HG03045 (cell line): ENCODE measurements at regions not wholly inside any gene's neighbourhood (a gene's known extent, or its start where the extent isn't known, plus 50 kb on each side); places are given as distances from the start of the nearest gene placed in this dataset.
"Not testable (repeated sequence)": the region's sequence is repeated elsewhere in the genome, so short reads cannot be mapped to it uniquely, and the experiment has no call there.

Source experiments
- ATAC-seq: cut with Tn5 transposase; IDR thresholded peaks from one replicate; pipeline ENCODE4 v1.9.1; 2021; ENCODE audit warnings: mild to moderate bottlenecking, moderate library complexity; ENCODE audit not compliant: unreplicated experiment

DNA sequence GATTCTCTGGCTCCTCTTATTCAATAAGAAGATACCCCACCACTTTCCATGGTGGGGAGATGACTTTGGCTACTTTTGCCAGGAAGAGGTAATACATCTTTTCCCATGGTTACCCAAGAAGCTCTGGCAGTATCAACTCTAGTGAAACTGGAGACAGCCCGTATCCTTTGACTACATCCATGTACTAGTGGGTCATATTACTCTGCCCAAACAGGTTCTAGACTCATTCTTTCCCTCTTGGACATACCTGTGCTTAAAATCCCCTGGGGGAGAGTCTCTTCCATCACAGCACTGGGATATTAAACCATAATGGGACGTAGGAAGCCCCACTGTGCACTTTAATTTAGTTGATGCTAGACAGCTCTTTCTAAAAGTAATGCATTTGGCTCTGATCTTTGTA lies 144.7 kb upstream of the KLF12 start:
- no peak for ATAC-seq

DNA sequence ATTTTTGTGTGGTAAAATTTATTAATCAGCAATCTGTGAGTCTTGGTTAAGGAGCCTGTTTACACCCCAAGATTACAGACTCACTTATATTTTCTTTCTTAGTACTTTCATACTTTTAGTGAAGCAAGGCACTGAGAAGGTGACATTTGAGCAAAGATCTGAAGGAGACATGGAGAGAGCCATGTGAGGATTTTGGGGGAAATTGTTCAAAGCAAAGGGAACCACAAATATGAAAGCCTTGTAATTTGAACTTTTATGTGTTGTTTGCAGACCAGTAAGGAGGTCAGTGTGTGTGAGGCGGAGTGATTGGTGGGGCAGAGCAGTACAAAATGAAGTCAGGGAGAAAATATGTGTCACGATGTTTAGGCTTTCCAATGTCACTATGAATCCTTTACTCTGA lies 140.7 kb upstream of the KLF12 start:
- no peak for ATAC-seq

DNA sequence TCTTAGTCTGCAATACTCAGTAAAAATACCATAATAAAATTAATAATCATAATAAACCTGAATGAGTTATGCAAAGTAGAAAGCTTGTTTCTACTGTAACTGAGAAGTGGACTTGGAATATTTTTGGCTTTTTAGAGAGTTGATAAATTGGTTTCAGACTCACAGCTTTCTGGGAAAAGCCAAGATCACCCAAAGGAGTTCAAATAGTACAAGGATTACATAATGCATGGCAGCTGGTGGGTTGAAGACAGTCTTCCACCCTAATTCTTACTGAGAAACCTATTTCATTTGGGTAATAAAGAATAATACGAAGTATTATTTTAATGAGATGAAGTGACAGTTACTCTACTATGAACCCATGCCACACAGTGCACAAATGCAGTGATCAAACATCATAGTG lies 139.4 kb upstream of the KLF12 start:
- no peak for ATAC-seq

DNA sequence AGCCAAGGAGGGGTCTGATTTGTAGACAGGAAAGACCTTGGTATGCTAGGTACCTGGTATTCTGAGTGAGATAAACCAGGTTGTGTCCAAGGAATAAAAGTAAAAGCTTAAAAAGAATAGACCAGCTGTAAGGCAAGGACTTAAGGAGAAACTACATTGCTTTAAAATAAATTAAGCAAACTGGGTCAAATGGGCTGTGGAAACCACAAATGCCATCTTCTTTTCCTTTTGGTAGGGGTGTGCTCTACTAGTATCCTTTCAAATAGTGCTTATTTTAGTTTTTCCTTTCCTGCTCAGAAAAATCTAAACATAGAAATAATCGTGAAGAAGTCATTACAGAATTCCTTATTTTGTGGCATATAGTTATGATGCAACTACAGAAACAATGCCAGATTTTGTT lies 138.6 kb upstream of the KLF12 start:
- ATAC-seq, result no peak

DNA sequence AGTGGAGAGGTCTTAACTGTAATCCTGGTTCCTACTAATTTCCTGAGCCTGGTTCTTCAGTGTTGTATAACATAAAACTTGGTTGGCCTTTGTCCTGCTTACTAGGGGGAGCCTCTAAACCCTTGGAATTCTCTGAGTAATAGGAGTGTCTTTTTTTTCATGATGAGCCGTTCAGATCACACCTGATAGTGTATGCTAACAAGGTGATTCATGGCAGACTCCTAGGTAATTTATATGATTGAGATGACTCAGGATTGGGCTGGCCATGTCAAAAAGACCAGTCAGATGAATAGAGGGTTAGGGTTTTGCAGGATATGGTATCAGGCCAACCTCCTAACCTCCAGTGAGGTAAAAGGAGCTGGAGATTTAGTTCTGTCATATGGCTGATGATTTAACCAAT lies 135.8 kb upstream of the KLF12 start:
- no peak for ATAC-seq

DNA sequence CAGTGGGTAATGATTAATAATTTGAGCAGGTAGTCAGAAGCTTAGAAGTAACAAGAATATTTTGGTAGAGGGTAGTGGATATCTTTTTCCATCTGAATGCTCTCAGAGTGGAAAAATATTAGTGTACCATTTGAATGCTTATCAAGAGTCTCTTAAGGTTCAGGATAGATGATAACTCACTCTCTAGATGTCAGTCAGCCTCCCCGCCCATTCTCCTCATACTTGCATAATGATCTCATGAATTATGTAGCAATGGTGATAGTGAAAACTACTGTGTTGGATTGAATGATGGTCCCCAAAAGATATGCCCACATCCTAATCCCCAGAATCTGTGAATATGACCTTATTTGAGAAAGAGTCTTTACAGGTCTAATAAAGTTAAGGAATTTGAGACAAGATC lies 132.7 kb upstream of the KLF12 start:
- ATAC-seq, result no peak

DNA sequence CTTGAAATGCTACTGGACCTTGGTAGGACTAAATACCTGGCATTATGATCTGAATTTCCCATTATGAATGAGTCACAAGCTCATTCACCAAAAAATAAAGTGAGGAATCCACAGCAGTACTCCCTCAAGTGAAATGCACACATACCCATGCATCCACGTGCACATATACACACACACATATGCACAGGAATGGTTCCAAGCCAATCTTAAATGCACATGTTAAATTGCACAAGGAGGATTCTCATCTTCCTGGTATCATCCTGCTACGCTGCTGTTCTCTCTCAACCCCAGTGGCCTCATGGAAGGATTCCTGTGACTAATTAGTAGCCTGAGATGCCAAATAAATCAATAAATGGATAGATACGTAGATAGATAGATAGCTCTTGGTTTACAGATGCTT lies 132.1 kb upstream of the KLF12 start:
- no peak for ATAC-seq

DNA sequence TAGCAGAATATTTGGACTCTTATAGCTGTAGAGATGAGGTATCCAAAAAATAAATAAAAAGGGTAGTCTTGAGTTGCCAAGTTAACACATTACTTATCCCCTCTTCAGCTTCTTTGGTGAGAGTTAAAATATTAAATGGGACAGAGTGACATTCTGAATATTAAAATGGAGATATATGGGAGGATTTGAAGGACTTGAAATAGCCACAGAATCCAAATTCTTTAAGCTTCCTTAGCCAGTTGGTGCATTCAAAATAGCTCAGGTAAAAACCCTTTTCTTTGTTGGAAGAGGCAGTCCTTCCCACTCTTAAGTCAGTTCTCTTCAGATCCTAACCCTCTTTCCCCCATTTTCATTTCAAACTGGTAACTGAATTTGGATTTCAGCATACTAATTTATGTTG lies 130.1 kb upstream of the KLF12 start:
- no peak for ATAC-seq

DNA sequence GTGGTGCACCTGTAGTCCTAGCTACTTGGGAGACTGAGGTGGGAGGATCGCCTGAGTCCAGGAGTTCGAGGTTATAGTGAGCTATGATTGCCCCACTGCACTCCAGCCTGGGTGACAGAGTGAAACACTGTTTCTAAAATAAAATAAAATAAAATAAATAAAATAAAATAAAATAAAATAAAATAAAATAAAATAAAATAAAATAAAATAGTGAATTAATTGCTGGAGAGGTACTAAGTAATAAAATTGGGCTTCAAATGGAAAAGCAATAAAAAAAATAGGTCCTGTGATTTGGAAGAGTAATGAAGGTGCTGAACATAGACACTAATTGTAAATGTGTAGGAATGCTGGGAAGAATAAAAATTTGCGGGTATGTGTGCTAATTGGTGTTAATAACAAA lies 126.2 kb upstream of the KLF12 start:
- not testable (repeated sequence) for ATAC-seq

DNA sequence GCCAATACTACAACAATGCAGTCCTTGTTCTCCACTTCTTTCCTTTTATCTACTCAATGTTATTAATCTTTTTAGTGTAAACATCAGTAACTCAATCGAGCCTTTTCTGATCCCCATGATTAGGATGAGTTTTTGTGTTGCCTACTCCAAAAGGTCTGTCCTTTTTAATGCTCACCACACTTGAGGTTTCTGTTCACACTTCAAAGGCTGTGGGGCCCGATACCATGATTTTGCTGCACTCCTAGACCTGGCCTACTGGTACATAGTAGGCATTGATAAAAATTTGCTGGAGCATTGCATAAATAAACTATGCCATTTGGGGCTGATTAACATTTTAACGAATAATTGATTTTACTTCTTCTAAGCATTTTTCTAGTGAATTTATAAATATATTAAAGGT lies 125.4 kb upstream of the KLF12 start:
- no peak for ATAC-seq

DNA sequence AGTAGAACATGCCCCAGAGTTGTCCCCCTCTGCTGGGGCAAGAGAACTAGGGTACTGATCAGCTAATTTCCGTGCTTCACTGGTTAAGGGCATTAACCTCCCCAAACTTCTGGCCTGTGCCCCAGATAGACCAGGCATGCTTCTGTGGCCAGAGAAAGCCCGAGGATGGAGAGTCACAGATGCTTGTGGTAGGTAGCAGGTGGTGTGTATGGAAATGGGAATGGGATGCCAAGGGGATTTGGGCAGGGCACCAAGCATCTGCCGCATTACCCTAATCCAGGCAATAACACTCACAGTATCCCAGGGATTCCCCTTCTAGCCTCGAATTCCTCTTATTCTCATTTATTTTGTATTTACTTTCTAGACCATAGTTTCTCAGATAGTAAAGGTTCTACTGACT lies 124.8 kb upstream of the KLF12 start:
- ATAC-seq, result no peak

DNA sequence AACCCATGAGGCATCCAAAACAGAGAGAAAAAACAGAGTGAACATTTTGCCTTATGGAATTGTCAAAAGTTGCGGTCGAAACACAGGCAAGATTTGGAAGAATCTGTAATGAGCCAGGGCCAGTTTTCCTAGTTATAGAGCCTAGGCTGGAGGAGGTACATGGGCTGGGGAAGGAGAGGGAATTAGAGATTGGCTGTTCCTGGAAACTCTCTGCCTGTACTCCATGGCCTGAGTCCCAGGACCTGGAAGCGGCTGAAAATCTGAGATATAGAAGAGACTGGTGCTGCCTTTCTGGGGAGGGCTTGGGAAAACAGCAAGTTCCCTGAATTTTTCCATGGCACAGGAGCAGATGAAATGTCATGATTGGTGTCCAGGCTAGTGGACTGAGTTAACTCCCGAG lies 122.8 kb upstream of the KLF12 start:
- ATAC-seq, result no peak

DNA sequence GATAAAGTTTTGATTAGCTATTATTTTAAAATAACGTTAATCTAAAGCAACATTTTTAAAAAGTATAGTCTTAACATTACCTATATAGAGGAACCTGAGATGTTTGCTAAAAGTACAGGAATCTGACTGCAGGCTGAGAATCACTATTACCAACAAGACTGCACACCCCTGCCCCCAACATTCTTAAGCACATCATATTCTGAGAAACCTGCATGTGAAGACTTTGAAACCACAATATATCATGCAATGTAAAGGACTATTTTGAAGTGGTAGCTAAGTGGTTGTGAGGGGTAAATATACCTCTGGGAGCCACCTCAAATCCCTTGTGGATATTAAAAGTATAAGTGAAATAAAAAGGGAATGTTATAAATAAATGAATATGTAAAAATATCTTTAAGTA lies 119.0 kb upstream of the KLF12 start:
- ATAC-seq, result no peak

DNA sequence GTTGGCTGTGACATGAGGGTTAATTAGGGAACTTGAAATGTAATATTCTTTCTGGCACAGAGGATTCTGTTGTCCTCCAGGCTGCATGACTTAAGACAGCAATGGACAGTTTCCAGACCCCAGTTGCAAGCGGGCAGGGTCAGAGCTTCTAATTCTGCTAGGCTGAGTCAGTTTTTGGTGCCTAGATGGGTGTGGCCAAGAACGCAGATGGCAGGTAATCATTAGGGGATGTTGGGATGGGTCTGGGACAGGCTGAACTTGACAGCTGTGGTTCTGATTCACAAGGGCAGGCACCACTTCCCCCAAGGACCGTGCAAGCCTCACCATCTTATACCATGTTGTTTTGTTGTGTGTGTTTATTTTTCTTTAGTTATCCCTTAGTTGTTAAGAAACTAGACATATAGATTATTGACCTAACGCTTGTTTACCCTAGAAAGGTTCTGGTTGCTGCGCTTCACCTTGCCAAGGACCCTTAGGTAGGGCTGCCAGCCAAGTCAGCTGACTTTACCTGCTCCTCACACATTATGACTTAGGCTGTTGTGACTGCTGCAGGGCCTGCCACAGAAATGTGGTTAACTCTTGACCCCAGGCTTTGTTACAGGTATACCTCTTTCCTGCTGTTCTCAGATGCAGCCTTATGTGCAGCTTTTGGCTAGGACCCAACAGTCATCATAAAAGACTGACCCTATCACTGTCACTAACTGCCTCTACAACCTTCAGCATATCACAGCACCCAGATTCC lies 117.7 kb upstream of the KLF12 start:
- no peak for ATAC-seq

DNA sequence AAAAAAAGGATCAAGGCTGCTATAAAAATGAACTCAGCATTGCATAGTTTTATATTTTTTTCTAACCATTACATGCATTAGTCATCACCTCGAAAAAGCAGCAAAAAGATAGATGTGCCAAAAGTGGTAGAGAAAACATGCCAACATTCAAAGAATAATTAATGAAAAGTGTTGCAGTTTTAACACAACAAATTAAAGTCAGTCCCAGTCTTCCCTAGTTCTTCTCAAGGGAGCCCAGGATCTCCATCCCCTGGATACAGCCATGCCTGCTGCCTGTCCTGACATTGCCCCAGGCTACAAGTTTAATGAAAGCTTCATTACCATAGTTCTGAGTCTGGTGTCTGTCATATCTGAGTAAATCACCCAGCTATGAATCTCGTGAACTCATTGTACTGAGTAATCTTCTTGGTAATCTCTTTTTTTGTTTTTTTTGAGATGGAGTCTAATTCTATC lies 116.6 kb upstream of the KLF12 start:
- ATAC-seq, result no peak

DNA sequence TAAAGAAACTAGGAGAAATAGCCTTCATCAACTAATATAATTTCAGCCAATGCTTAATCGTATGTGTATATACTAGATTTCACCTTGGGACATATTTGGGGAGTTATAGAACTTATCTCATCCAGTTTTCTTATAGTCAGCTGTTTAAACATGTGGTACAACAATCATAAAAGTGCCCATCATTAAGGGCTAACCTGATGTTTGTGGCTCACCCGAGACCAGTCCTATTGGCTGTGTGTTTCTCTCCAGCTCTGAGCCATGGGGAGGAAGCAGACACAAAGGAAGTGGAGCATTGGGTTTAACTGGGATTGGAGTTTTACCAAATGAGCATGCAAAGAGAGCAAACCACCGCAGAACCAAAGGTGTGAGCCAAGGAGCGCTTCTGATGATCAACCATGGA lies 114.3 kb upstream of the KLF12 start:
- ATAC-seq, result no peak

DNA sequence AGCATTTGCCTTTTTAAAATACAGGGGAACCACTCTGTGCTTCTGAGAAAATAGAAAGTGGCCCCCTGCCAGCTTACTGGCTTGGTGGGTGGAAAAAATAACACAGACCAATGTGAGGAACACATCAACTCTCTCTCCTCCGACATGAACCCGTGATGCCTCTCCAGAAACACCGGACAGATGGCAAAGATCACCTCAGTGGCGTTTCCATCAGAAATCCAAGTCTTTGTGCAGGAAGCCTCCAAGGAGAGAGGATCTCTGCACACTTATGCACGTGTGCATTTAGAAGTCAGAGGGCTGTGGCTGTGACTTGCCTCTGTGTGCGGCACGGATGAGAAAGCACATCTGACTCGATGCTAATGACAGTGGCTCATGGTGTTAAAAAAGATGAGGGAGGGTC lies 112.3 kb upstream of the KLF12 start:
- no peak for ATAC-seq

DNA sequence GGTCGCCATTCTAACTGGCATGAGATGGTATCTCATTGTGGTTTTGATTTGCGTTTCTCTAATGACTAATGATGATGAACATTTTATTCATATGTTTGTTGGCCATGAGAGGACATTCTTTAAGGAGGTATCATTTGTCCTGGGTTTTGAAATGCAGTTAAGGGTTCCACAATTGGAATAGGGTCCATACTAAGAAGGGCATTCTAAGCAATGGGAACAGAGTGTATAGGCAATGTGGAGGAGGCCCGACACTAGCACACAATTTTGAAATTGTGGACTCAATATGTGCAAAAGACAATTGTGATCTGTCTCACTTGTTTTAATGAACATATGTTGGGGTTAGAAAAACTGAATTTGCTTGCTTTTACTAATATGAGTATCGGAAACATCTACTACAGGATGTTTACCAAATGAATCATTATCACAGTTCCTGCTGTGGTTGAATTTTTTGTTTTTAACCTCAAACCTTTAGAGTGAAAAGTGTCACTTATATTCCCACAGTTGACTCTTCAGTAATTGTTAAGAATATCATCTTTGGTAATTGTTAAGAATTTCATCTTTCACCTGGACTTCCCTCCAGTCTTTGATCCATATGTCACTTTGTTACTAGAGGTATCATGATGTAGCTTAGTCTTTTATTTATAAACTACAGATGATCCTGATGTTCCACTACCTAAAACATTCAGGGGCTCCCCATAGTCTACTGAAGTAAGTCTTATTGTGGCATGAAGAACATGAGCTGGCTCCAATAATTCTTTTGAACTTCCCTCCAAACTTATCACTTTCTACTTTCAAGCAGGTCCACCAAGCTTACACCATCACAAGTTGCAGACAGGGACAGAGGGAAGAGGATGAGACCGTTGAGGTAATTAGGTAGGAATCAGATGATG lies 109.7 kb upstream of the KLF12 start:
- ATAC-seq, result no peak

DNA sequence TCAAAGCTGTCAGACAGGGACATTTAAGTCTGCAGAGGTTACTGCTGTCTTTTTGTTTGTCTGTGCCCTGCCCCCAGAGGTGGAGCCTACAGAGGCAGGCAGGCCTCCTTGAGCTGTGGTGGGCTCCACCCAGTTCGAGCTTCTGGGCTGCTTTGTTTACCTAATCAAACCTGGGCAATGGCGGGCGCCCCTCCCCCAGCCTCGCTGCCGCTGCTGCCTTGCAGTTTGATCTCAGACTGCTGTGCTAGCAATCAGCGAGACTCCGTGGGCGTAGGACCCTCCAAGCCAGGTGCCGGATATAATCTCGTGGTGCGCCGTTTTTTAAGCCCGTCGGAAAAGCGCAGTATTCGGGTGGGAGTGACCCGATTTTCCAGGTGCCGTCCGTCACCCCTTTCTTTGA lies 107.1 kb upstream of the KLF12 start:
- ATAC-seq, result not testable (repeated sequence)

DNA sequence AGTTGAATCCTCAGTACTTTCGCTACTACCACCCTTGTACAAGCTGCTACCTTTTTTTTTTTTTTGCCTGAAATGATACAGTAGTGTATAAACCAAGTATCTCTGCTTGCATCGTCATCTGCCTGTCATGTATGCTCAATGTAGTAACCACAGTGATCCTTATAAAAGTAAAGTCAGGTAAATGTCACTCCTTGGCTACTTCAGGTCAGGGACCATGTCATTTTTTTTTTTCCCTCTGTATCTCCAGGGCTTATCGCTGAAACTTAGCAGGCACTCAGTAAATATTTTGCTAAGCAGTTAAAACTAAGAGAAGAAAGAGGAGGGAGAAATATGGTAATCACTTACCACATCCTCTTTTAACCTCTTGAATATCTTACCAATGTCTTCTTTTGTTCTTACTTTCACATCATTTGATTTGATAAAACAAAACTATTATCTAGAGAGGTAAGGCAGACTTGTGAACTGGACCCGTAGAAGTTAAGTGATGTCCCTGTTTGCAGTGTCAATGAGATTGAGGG lies 96.8 kb upstream of the KLF12 start:
- no peak for ATAC-seq

DNA sequence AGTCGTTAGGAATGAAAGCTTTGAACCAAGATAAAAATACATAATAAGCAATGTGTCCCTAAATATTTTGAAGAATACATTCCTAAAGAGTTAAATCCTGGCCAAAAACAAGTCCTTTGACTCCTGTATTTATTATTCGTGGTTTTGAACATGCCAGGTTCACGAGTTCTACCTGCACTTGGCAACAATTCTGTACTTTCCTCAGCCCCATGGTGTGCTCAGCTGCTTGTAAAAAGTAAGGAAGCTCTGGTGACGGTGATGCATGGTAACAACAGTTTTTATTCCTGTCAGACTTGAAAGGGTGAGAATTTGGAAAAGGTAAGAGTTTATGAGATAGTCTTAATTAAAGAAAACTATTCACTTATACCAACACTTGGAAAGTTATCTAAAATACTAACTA lies 95.0 kb upstream of the KLF12 start:
- no peak for ATAC-seq
